ENCODE measurements at regions not wholly inside any gene's neighbourhood (a gene's known extent, or its start where the extent isn't known, plus 50 kb on each side); places are given as distances from the start of the nearest gene placed in this dataset.

DNA sequence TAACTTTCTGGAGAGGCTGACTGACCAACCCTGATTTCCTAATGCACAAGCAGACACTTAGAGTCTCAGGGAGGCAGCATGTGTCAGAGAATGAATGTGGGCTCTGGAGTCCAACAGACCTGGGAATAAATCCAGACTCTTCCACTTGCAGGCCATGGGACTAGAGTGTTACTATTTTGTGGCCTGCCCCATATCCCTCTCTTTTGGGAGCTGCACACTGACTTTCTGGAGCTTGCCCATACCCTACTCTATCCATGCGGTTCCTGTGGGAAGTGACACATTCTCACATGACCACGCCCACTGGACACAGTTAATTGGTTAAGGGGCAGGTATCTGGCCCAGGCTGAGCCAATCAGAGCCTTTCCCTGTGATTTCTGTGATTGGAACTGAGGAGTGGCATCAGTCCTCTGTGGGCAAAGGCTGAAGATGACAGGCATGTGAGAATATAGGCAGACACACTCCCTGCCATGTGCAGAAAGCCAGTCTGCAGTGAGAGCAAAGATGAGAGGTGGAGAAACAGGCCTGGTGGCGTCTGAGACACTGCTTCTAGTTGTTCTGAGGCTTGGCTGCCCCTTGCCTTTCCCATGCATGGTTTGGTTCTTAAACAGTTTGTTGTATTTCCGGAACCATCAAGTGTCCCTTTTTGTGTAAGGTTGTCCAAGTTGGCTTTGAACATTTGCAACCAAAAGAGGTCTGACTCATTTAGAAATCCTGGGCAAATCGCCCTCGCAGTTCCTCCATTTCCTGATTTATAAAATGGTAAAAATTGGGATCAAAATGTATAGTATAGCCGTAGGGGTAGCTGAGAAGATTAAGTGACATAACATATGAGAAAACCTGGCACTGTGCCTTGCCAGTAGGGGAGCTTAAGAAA is 125.6 kb downstream of the CDC5L start:
- TF ChIP-seq RCOR1 (IDR thresholded peaks at IDR 0.05; ENCODE audit: low read length): no peak
- no peak for TF ChIP-seq EP300 (IDR thresholded peaks at IDR 0.05; ENCODE audit: borderline replicate concordance in 1 of 2, low read depth in 1 of 2, low read length in 1 of 2)
- TF ChIP-seq TAF1 (IDR thresholded peaks at IDR 0.05; ENCODE audit: borderline replicate concordance, low read depth, low read length): no peak
- no peak for TF ChIP-seq IRF3 (IDR thresholded peaks at IDR 0.05; ENCODE audit: low read depth, low read length)
- TF ChIP-seq SMC3 (IDR thresholded peaks at IDR 0.05; ENCODE audit: low read depth, low read length): no peak
- TF ChIP-seq, protein P1, sequence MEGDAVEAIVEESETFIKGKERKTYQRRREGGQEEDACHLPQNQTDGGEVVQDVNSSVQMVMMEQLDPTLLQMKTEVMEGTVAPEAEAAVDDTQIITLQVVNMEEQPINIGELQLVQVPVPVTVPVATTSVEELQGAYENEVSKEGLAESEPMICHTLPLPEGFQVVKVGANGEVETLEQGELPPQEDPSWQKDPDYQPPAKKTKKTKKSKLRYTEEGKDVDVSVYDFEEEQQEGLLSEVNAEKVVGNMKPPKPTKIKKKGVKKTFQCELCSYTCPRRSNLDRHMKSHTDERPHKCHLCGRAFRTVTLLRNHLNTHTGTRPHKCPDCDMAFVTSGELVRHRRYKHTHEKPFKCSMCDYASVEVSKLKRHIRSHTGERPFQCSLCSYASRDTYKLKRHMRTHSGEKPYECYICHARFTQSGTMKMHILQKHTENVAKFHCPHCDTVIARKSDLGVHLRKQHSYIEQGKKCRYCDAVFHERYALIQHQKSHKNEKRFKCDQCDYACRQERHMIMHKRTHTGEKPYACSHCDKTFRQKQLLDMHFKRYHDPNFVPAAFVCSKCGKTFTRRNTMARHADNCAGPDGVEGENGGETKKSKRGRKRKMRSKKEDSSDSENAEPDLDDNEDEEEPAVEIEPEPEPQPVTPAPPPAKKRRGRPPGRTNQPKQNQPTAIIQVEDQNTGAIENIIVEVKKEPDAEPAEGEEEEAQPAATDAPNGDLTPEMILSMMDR (IDR thresholded peaks at IDR 0.05): no peak
- no peak for TF ChIP-seq POLR2AphosphoS5 (IDR thresholded peaks at IDR 0.05; ENCODE audit: low read depth, low read length)
- TF ChIP-seq, protein P2, sequence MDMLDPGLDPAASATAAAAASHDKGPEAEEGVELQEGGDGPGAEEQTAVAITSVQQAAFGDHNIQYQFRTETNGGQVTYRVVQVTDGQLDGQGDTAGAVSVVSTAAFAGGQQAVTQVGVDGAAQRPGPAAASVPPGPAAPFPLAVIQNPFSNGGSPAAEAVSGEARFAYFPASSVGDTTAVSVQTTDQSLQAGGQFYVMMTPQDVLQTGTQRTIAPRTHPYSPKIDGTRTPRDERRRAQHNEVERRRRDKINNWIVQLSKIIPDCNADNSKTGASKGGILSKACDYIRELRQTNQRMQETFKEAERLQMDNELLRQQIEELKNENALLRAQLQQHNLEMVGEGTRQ (IDR thresholded peaks at IDR 0.05; ENCODE audit: borderline replicate concordance, low read depth, low read length): no peak
- TF ChIP-seq USF1 (IDR thresholded peaks at IDR 0.05; ENCODE audit: borderline replicate concordance, low read depth): no peak
- no peak for TF ChIP-seq TEAD4 (IDR thresholded peaks at IDR 0.05; ENCODE audit: borderline replicate concordance, insufficient read depth)
- TF ChIP-seq GABPA (IDR thresholded peaks at IDR 0.05; ENCODE audit: low read depth): no peak
- TF ChIP-seq YY1 (IDR thresholded peaks at IDR 0.05; ENCODE audit: low read depth): no peak
- TF ChIP-seq SIN3A (IDR thresholded peaks at IDR 0.05; ENCODE audit: borderline replicate concordance, low read depth, low read length): no peak
- no peak for TF ChIP-seq FOXM1 (IDR thresholded peaks at IDR 0.05; ENCODE audit: low read depth)

Measured in SK-N-SH (cell line).